IMR-90 (cell line): ENCODE measurements at regions not wholly inside any gene's neighbourhood (a gene's known extent, or its start where the extent isn't known, plus 50 kb on each side); places are given as distances from the start of the nearest gene placed in this dataset.

Experiments
- ATAC-seq: fragments of 200-7000 bp; cut with Tn5 transposase; 2 replicates; pipeline ENCODE4 v1.9.1; 2020; ENCODE audit warnings: low read depth, mild to moderate bottlenecking, moderate library complexity
- BruUV-seq: library from RNA; stranded (reverse); fragments of 400-500 nt; replicated peaks from 2 replicates; lab custom pipeline; 2021; lab: Mats Ljungman, UMichigan
- CTCF ChIA-PET: fragments of 300-600 bp; formaldehyde crosslinking; extraction: SDS; loops from one replicate; lab custom pipeline; 2021; ENCODE audit warnings: antibody characterized with exemption; lab: Yijun Ruan, JAX
- POLR2A ChIA-PET: fragments of 300-600 bp; sonication (Branson Sonifier 250); formaldehyde crosslinking; loops from one replicate; lab custom pipeline; 2022; ENCODE audit warnings: antibody characterized with exemption; ENCODE audit not compliant: unreplicated experiment; lab: Charles Lee
- DNase-seq: peaks from one replicate; pipeline ENCODE4 v3.0.0; 2013
- H2AFZ ChIP-seq: replicated peaks from 2 replicates; pipeline ENCODE3; 2013; ENCODE audit warnings: low read length, mild to moderate bottlenecking; ENCODE audit not compliant: poor library complexity
- H2AK5ac ChIP-seq: 2 replicates; pipeline ENCODE4 v1.6.1; 2013; ENCODE audit warnings: low read depth, low read length, inconsistent platforms
- H2AK9ac ChIP-seq: replicated peaks from 2 replicates; pipeline ENCODE3; 2013; ENCODE audit warnings: mild to moderate bottlenecking, low read depth, low read length, moderate library complexity; ENCODE audit not compliant: poor library complexity
- H2BK120ac ChIP-seq: 2 replicates; pipeline ENCODE4 v1.6.1; 2013; ENCODE audit warnings: low read depth, low read length, inconsistent platforms
- H2BK15ac ChIP-seq: 3 replicates; pipeline ENCODE4 v1.6.1; 2013; ENCODE audit warnings: low read depth, low read length, inconsistent platforms
- H2BK20ac ChIP-seq: 2 replicates; pipeline ENCODE4 v1.6.1; 2013; ENCODE audit warnings: low read depth, mild to moderate bottlenecking, inconsistent platforms, low read length, moderate library complexity
- H2BK5ac ChIP-seq: 2 replicates; pipeline ENCODE4 v1.6.1; 2013; ENCODE audit warnings: mild to moderate bottlenecking, low read depth, low read length, inconsistent platforms; ENCODE audit not compliant: poor library complexity, severe bottlenecking
- H3K14ac ChIP-seq: replicated peaks from 2 replicates; pipeline ENCODE4 v1.6.1; 2013; ENCODE audit warnings: low read depth, low read length, inconsistent platforms
- H3K18ac ChIP-seq: 2 replicates; pipeline ENCODE4 v1.6.1; 2013; ENCODE audit warnings: low read depth, low read length, control low read depth
- H3K23ac ChIP-seq: 2 replicates; pipeline ENCODE4 v1.6.1; 2013; ENCODE audit warnings: low read depth, low read length, inconsistent platforms
- H3K27ac ChIP-seq: 2 replicates; pipeline ENCODE4 v1.5.1; 2013; ENCODE audit warnings: mild to moderate bottlenecking, control low read depth, low read length; ENCODE audit not compliant: insufficient read depth
- H3K27me3 ChIP-seq: 2 replicates; pipeline ENCODE4 v1.6.1; 2013; ENCODE audit warnings: low read length; ENCODE audit not compliant: control insufficient read depth, insufficient read depth
- H3K36me3 ChIP-seq: 2 replicates; pipeline ENCODE4 v1.6.1; 2013; ENCODE audit warnings: low read length, mixed read lengths; ENCODE audit not compliant: control insufficient read depth, insufficient read depth
- H3K4ac ChIP-seq: 2 replicates; pipeline ENCODE4 v1.6.1; 2013; ENCODE audit warnings: low read depth, low read length, inconsistent platforms
- H3K4me1 ChIP-seq: 2 replicates; pipeline ENCODE4 v1.6.1; 2013; ENCODE audit warnings: low read length, mixed read lengths; ENCODE audit not compliant: control insufficient read depth, insufficient read depth
- H3K4me2 ChIP-seq: 2 replicates; pipeline ENCODE4 v1.6.1; 2013; ENCODE audit warnings: low read depth, mild to moderate bottlenecking, control low read depth, low read length, moderate library complexity
- H3K4me3 ChIP-seq: 2 replicates; pipeline ENCODE4 v1.5.1; 2013; ENCODE audit warnings: low read depth, mild to moderate bottlenecking, control low read depth, low read length, moderate library complexity; ENCODE audit not compliant: insufficient read depth
- H3K56ac ChIP-seq: 2 replicates; pipeline ENCODE4 v1.6.1; 2013; ENCODE audit warnings: low read length, inconsistent platforms; ENCODE audit not compliant: insufficient read depth; ENCODE audit errors: extremely low read depth
- H3K79me1 ChIP-seq, 2 experiments: 2 replicates each; pipeline ENCODE4 v1.6.1; 2013; ENCODE audit warnings: low read length in 2 of 2, inconsistent platforms in 1 of 2, low read depth in 1 of 2
- H3K9ac ChIP-seq: 2 replicates; pipeline ENCODE4 v1.6.1; 2013; ENCODE audit warnings: low read depth, low read length, control low read depth
- H3K9me1 ChIP-seq: 2 replicates; pipeline ENCODE4 v1.6.1; 2013; ENCODE audit warnings: low read length, inconsistent platforms; ENCODE audit not compliant: insufficient read depth
- H3K9me3 ChIP-seq: 2 replicates; pipeline ENCODE4 v1.6.1; 2013; ENCODE audit warnings: low read length; ENCODE audit not compliant: control insufficient read depth, insufficient read depth
- H4K20me1 ChIP-seq: 2 replicates; pipeline ENCODE4 v1.6.1; 2013; ENCODE audit warnings: low read length, inconsistent platforms; ENCODE audit not compliant: insufficient read depth
- H4K5ac ChIP-seq: 2 replicates; pipeline ENCODE4 v1.6.1; 2013; ENCODE audit warnings: mild to moderate bottlenecking, low read depth, low read length, control low read depth
- H4K8ac ChIP-seq, 2 experiments: 2 replicates each; pipeline ENCODE4 v1.6.1; 2013; ENCODE audit warnings: low read depth in 2 of 2, low read length in 2 of 2, control low read depth in 1 of 2, inconsistent platforms in 1 of 2
- H4K91ac ChIP-seq: 2 replicates; pipeline ENCODE4 v1.6.1; 2013; ENCODE audit warnings: low read depth, low read length, inconsistent platforms; ENCODE audit not compliant: insufficient read depth
- BHLHE40 ChIP-seq: fragments of 150-350 bp; IDR thresholded peaks from 2 replicates; pipeline ENCODE4 v1.6.1; 2016; ENCODE audit warnings: mild to moderate bottlenecking, low read depth, low read length
- CEBPB ChIP-seq: IDR thresholded peaks from 2 replicates; pipeline ENCODE4 v1.6.1; 2012; ENCODE audit warnings: low read depth, low read length, improper control_type of control experiment
- CHD1 ChIP-seq: IDR thresholded peaks from 2 replicates; pipeline ENCODE4 v1.6.1; 2012; ENCODE audit warnings: low read depth, low read length, improper control_type of control experiment
- FOS ChIP-seq: fragments of 150-350 bp; IDR thresholded peaks from 2 replicates; pipeline ENCODE4 v1.6.1; 2016; ENCODE audit warnings: low read depth, low read length
- MAFK ChIP-seq: IDR thresholded peaks from 2 replicates; pipeline ENCODE4 v1.6.1; 2012; ENCODE audit warnings: low read depth, low read length, improper control_type of control experiment
- MAZ ChIP-seq: IDR thresholded peaks from 2 replicates; pipeline ENCODE4 v1.6.1; 2012; ENCODE audit warnings: low read depth, mild to moderate bottlenecking, low read length, improper control_type of control experiment, moderate library complexity, borderline replicate concordance
- MXI1 ChIP-seq: IDR thresholded peaks from 2 replicates; pipeline ENCODE4 v1.6.1; 2012; ENCODE audit warnings: low read depth, mild to moderate bottlenecking, low read length, moderate library complexity, borderline replicate concordance
- NFE2L2 ChIP-seq: fragments of 150-350 bp; IDR thresholded peaks from 2 replicates; pipeline ENCODE4 v1.6.1; 2016; ENCODE audit warnings: low read depth, mild to moderate bottlenecking, low read length
- POLR2A ChIP-seq: IDR thresholded peaks from 2 replicates; pipeline ENCODE4 v1.6.1; 2012; ENCODE audit warnings: mild to moderate bottlenecking, low read depth, low read length
- RAD21 ChIP-seq: IDR thresholded peaks from 2 replicates; pipeline ENCODE4 v1.6.1; 2012; ENCODE audit warnings: low read length, improper control_type of control experiment
- RCOR1 ChIP-seq: IDR thresholded peaks from 2 replicates; pipeline ENCODE4 v1.6.1; 2012; ENCODE audit warnings: mild to moderate bottlenecking, low read length, improper control_type of control experiment; ENCODE audit not compliant: insufficient replicate concordance
- RFX5 ChIP-seq: IDR thresholded peaks from 2 replicates; pipeline ENCODE4 v1.8.0; 2012; ENCODE audit warnings: low read depth, mild to moderate bottlenecking, low read length, moderate library complexity
- SMC3 ChIP-seq: fragments of 150-350 bp; IDR thresholded peaks from 2 replicates; pipeline ENCODE4 v1.6.1; 2016; ENCODE audit warnings: low read depth, mild to moderate bottlenecking, antibody characterized with exemption, low read length, moderate library complexity
- WGBS, 2 experiments: methylation state at CpG; one replicate each; pipeline versions ENCODE4 v1.1.5 to v1.1.7; 2013; ENCODE audit warnings: missing lambda C conversion rate in 2 of 2; ENCODE audit not compliant: insufficient read length in 1 of 2; ENCODE audit errors: extremely low coverage in 2 of 2; 5-methylcytosine and 5-hydroxymethylcytosine counted together
- dilution Hi-C: fragments of 300-500 bp; cut with HindIII; formaldehyde crosslinking; loops from one replicate; pipeline ENCODE4 v1.14.3; 2018; ENCODE audit warnings: low sequenced_read_pairs; ENCODE audit not compliant: unreplicated experiment
- in situ Hi-C: fragments of 300-500 bp; cut with MboI; formaldehyde crosslinking; loops from 3 replicates; pipeline ENCODE4 v1.14.3; 2019; ENCODE audit warnings: low sequenced_read_pairs, inconsistent platforms, mixed read lengths
- intact Hi-C: fragments of 100-400 bp; cut with micrococcal nuclease; formaldehyde crosslinking; loops from 2 replicates; pipeline ENCODE4 v1.10.0; 2022
- TF ChIP-seq, protein P1 (sequence below): fragments of 150-350 bp; IDR thresholded peaks from 2 replicates; pipeline ENCODE4 v1.6.1; 2016; ENCODE audit warnings: low read depth, mild to moderate bottlenecking, low read length, moderate library complexity, borderline replicate concordance
- TF ChIP-seq, protein P2 (sequence below): conservative IDR thresholded peaks from 2 replicates; pipeline ENCODE4 v1.5.1; 2012; ENCODE audit warnings: mild to moderate bottlenecking, low read depth, low read length, improper control_type of control experiment

DNA sequence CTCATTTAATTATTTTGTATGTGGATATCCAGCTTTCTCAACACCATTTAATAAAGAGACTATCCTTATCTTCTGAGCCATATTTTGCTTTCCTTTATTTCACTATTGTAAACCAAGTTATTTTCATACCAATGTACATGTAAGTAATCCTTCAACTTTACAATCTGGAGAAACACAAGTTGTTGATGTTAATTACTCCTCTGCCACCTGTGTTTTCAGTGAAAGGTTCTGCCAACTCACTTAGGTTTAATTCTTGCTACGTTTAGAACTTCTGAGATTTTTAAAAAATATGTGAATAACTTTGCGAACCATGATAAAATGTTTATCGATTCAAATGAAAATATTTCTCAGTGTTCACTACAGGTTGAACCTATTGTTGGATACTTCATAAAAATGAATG is 244.4 kb downstream of the CDH7 start:
- Histone ChIP-seq H3K4me2 (no peak overlapping the region), H3K4me3 (no peak overlapping the region), H3K4me1 (no peaks in the 10 kb centered on the region), H2BK120ac (no peak overlapping the region), H3K14ac (no peak overlapping the region), H3K27ac (no peak overlapping the region), H3K9ac (no peak overlapping the region), H3K4ac (no peak overlapping the region), H3K23ac (no peak overlapping the region), H3K36me3 (no peaks in the 10 kb centered on the region), H2AK9ac (no peak overlapping the region), H3K9me1 (no peaks in the 10 kb centered on the region), H4K5ac (no peak overlapping the region), H2BK15ac (no peak overlapping the region), H3K79me1 (no peaks in the 10 kb centered on the region), H3K9me3 (no peaks in the 10 kb centered on the region), H4K91ac (no peak overlapping the region), H4K8ac (no peak overlapping the region), H3K27me3 (no peaks in the 10 kb centered on the region), H3K56ac (no peak overlapping the region), H2BK20ac (no peak overlapping the region), H2BK5ac (no peak overlapping the region), H4K20me1 (no peaks in the 10 kb centered on the region), H3K18ac (no peak overlapping the region), H2AFZ (no peak overlapping the region), H2AK5ac (no peak overlapping the region)
- ChIA-PET CTCF (no interaction called here), POLR2A (no interaction called here)
- in situ Hi-C loops: no loop called here
- intact Hi-C loops: no loop called here
- TF ChIP-seq POLR2A: no peak
- no peak for TF ChIP-seq NFE2L2
- no peak for TF ChIP-seq MAFK
- TF ChIP-seq RAD21: no peak
- TF ChIP-seq, protein P1, sequence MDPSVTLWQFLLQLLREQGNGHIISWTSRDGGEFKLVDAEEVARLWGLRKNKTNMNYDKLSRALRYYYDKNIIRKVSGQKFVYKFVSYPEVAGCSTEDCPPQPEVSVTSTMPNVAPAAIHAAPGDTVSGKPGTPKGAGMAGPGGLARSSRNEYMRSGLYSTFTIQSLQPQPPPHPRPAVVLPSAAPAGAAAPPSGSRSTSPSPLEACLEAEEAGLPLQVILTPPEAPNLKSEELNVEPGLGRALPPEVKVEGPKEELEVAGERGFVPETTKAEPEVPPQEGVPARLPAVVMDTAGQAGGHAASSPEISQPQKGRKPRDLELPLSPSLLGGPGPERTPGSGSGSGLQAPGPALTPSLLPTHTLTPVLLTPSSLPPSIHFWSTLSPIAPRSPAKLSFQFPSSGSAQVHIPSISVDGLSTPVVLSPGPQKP: no peak
- no peak for TF ChIP-seq MXI1
- TF ChIP-seq FOS: no peak
- no peak for TF ChIP-seq SMC3
- TF ChIP-seq RFX5: no peak
- no peak for TF ChIP-seq MAZ
- TF ChIP-seq CEBPB: no peak
- no peak for TF ChIP-seq RCOR1
- TF ChIP-seq CHD1: no peak
- TF ChIP-seq, protein P2, sequence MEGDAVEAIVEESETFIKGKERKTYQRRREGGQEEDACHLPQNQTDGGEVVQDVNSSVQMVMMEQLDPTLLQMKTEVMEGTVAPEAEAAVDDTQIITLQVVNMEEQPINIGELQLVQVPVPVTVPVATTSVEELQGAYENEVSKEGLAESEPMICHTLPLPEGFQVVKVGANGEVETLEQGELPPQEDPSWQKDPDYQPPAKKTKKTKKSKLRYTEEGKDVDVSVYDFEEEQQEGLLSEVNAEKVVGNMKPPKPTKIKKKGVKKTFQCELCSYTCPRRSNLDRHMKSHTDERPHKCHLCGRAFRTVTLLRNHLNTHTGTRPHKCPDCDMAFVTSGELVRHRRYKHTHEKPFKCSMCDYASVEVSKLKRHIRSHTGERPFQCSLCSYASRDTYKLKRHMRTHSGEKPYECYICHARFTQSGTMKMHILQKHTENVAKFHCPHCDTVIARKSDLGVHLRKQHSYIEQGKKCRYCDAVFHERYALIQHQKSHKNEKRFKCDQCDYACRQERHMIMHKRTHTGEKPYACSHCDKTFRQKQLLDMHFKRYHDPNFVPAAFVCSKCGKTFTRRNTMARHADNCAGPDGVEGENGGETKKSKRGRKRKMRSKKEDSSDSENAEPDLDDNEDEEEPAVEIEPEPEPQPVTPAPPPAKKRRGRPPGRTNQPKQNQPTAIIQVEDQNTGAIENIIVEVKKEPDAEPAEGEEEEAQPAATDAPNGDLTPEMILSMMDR: no peak
- no peak for TF ChIP-seq BHLHE40
- dilution Hi-C loops: no loop called here
- no CpG with 5 or more reads among the region's 3 CpGs for WGBS, 2 experiments
- no peak for ATAC-seq
- no peak for DNase-seq
- BruUV-seq: no TSS peak
